SK-N-SH (cell line): ENCODE measurements at regions not wholly inside any gene's neighbourhood (a gene's known extent, or its start where the extent isn't known, plus 50 kb on each side); places are given as distances from the start of the nearest gene placed in this dataset.

Experiments used
- CTCF ChIA-PET: fragments of 300-600, 350-600 bp; formaldehyde crosslinking; extraction: SDS; loops from one replicate; lab custom pipeline; 2021; lab: Yijun Ruan, JAX
- POLR2A ChIA-PET: fragments of 350-600 bp; sonication (Branson Sonifier 250); formaldehyde crosslinking; extraction: SDS; loops from one replicate; lab custom pipeline; 2020; ENCODE audit warnings: antibody characterized with exemption, inconsistent platforms; lab: Yijun Ruan, JAX
- DNase-seq: peaks from one replicate; pipeline ENCODE4 v3.0.0; 2012
- H2AFZ ChIP-seq: fragments of 200-600 bp; sonication (generic); 2 replicates; pipeline ENCODE4 v1.8.1; 2016; ENCODE audit warnings: antibody characterized with exemption, mild to moderate bottlenecking, low read depth
- H3F3A ChIP-seq: fragments of 200-600 bp; sonication (generic); replicated peaks from 2 replicates; pipeline ENCODE3; 2016; ENCODE audit warnings: antibody characterized with exemption, mild to moderate bottlenecking; ENCODE audit not compliant: insufficient read depth
- H3K27ac ChIP-seq, 2 experiments: fragments of 200-500 bp in 1 of 2; fragments of 200-600 bp in 1 of 2; sonication (Bioruptor generic) in 1 of 2; sonication (generic), shearing (Covaris generic) in 1 of 2; 2 replicates each; pipeline versions ENCODE4 v1.5.1 to v1.6.1; 2014 to 2016; ENCODE audit warnings: low read depth in 2 of 2, inconsistent platforms in 1 of 2, low read length in 1 of 2, mild to moderate bottlenecking in 1 of 2, mixed read lengths in 1 of 2
- H3K27me3 ChIP-seq: fragments of 200-600 bp; sonication (generic), shearing (Covaris generic); 2 replicates; pipeline ENCODE4 v1.6.1; 2016; ENCODE audit warnings: mixed run types; ENCODE audit not compliant: insufficient read depth
- H3K36me3 ChIP-seq, 2 experiments: fragments of 200-500 bp in 1 of 2; fragments of 200-600 bp in 1 of 2; sonication (Bioruptor generic) in 1 of 2; sonication (generic) in 1 of 2; replicated peaks in 1 of 2; 2 replicates each; pipeline versions ENCODE3 to v1.5.1; 2014 to 2016; ENCODE audit warnings: low read length in 1 of 2, mild to moderate bottlenecking in 1 of 2; ENCODE audit not compliant: insufficient read depth in 2 of 2, control insufficient read depth in 1 of 2
- H3K4me1 ChIP-seq, 2 experiments: fragments of 200-500 bp in 1 of 2; fragments of 200-600 bp in 1 of 2; sonication (Bioruptor generic) in 1 of 2; sonication (generic), shearing (Covaris generic) in 1 of 2; 2 replicates each; pipeline versions ENCODE4 v1.5.1 to v1.6.1; 2014 to 2016; ENCODE audit warnings: low read depth in 1 of 2, low read length in 1 of 2, mixed run types in 1 of 2; ENCODE audit not compliant: insufficient read depth in 2 of 2, control insufficient read depth in 1 of 2
- H3K4me2 ChIP-seq: fragments of 200-600 bp; sonication (generic), shearing (Covaris generic); 2 replicates; pipeline ENCODE4 v1.6.1; 2017; ENCODE audit warnings: mixed run types
- H3K4me3 ChIP-seq, 2 experiments: fragments of 200-500 bp in 1 of 2; fragments of 200-600 bp in 1 of 2; sonication (Bioruptor generic) in 1 of 2; sonication (generic), shearing (Covaris generic) in 1 of 2; 2 replicates each; pipeline versions ENCODE4 v1.5.1 to v1.8.1; 2014 to 2016; ENCODE audit warnings: low read depth in 2 of 2, inconsistent platforms in 1 of 2, low read length in 1 of 2, mild to moderate bottlenecking in 1 of 2, mixed read lengths in 1 of 2, moderate library complexity in 1 of 2
- H3K79me2 ChIP-seq: fragments of 200-600 bp; sonication (generic); 2 replicates; pipeline ENCODE4 v1.8.1; 2017; ENCODE audit warnings: mild to moderate bottlenecking; ENCODE audit not compliant: insufficient read depth
- H3K9ac ChIP-seq: fragments of 200-600 bp; sonication (generic); 2 replicates; pipeline ENCODE4 v1.6.1; 2017; ENCODE audit warnings: mixed run types
- H3K9me2 ChIP-seq: fragments of 200-600 bp; sonication (generic); 2 replicates; pipeline ENCODE4 v1.6.1; 2017; ENCODE audit warnings: mixed run types
- H3K9me3 ChIP-seq: fragments of 200-600 bp; sonication (generic); 2 replicates; pipeline ENCODE4 v1.6.1; 2017; ENCODE audit warnings: mixed run types, mild to moderate bottlenecking, moderate library complexity
- H4K20me1 ChIP-seq: fragments of 200-600 bp; sonication (generic); 2 replicates; pipeline ENCODE4 v1.6.1; 2017; ENCODE audit warnings: mild to moderate bottlenecking, mixed run types; ENCODE audit not compliant: insufficient read depth
- ELF1 ChIP-seq: IDR thresholded peaks from 2 replicates; pipeline ENCODE4 v1.4.0; 2012
- EP300 ChIP-seq, 2 experiments: IDR thresholded peaks; 2 replicates each; pipeline versions ENCODE4 v1.4.0 to v1.6.1; 2012; ENCODE audit warnings: borderline replicate concordance in 1 of 2, low read depth in 1 of 2, low read length in 1 of 2
- FOXJ3 ChIP-seq: sonication (generic); formaldehyde crosslinking; IDR thresholded peaks from 2 replicates; pipeline ENCODE4 v1.5.1; 2020; ENCODE audit warnings: mild to moderate bottlenecking, missing genetic modification reagents
- FOXM1 ChIP-seq: IDR thresholded peaks from 2 replicates; pipeline ENCODE4 v1.4.0; 2012; ENCODE audit warnings: low read depth, mild to moderate bottlenecking
- GABPA ChIP-seq: IDR thresholded peaks from 2 replicates; pipeline ENCODE4 v1.4.0; 2012; ENCODE audit warnings: low read depth, mild to moderate bottlenecking
- GATA2 ChIP-seq: sonication (generic); formaldehyde crosslinking; IDR thresholded peaks from 2 replicates; pipeline ENCODE4 v1.5.0; 2020; ENCODE audit warnings: mild to moderate bottlenecking, missing genetic modification reagents
- NFIC ChIP-seq: IDR thresholded peaks from 2 replicates; pipeline ENCODE4 v1.4.0; 2012; ENCODE audit warnings: borderline replicate concordance
- SIN3A ChIP-seq: IDR thresholded peaks from 2 replicates; pipeline ENCODE4 v1.6.1; 2012; ENCODE audit warnings: low read depth, mild to moderate bottlenecking, low read length, moderate library complexity, borderline replicate concordance
- TEAD4 ChIP-seq: IDR thresholded peaks from 2 replicates; pipeline ENCODE4 v1.4.0; 2012; ENCODE audit warnings: mild to moderate bottlenecking, borderline replicate concordance; ENCODE audit not compliant: insufficient read depth
- USF1 ChIP-seq: IDR thresholded peaks from 2 replicates; pipeline ENCODE4 v1.4.0; 2012; ENCODE audit warnings: low read depth, borderline replicate concordance
- WGBS: methylation state at CpG from one replicate; pipeline ENCODE4 v1.1.6; 2017; ENCODE audit warnings: low lambda C conversion rate; 5-methylcytosine and 5-hydroxymethylcytosine counted together
- TF ChIP-seq, protein P1 (sequence below): fragments of 150-350 bp; IDR thresholded peaks from 2 replicates; pipeline ENCODE4 v1.6.1; 2016; ENCODE audit warnings: mild to moderate bottlenecking, low read depth, low read length

DNA sequence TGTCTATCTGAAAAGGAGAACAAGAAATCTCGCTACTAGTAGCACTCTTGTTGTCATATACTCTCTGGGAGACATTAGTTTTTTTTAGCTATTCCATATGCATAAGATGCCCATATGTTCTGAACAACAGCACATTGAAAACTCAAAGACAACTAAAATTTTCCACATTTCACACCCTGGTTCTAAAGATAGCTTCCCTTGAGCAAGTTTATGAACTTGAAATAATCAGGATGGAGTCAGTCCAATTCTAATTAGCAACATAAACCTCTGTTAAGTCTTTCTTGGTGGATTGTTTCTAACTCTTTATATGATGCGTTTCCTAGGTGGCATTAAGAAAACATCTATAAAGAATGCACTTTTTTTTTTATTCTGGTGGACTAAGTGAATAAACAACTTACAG is 1095.3 kb downstream of the GRM8 start:
- Histone ChIP-seq H3K36me3 (no peaks in the 10 kb centered on the region), H3F3A (no peaks in the 10 kb centered on the region), H4K20me1 (no peaks in the 10 kb centered on the region), H3K4me2 (no peak overlapping the region), H3K27me3 (no peaks in the 10 kb centered on the region), H3K9me3 (no peaks in the 10 kb centered on the region; the same call in 1 of the 2 replicates), H3K4me1 (no peaks in the 10 kb centered on the region), H3K9me2 (0 out of 2 replicates have a peak, but pooled peaks cover 5% of the 10 kb centered on the region), H2AFZ (no peak overlapping the region), H3K4me3 (no peak overlapping the region), H3K79me2 (no peaks in the 10 kb centered on the region), H3K9ac (no peak overlapping the region), H3K27ac (no peak overlapping the region)
- ChIA-PET CTCF (no interaction called here), POLR2A (no interaction called here)
- 13% methylated on average over 2 of the region's 2 CpGs for WGBS
- no peak for TF ChIP-seq EP300 (IDR thresholded peaks at IDR 0.05; ENCODE audit: borderline replicate concordance in 1 of 2, low read depth in 1 of 2, low read length in 1 of 2)
- TF ChIP-seq NFIC = no peak
- TF ChIP-seq, protein P1, sequence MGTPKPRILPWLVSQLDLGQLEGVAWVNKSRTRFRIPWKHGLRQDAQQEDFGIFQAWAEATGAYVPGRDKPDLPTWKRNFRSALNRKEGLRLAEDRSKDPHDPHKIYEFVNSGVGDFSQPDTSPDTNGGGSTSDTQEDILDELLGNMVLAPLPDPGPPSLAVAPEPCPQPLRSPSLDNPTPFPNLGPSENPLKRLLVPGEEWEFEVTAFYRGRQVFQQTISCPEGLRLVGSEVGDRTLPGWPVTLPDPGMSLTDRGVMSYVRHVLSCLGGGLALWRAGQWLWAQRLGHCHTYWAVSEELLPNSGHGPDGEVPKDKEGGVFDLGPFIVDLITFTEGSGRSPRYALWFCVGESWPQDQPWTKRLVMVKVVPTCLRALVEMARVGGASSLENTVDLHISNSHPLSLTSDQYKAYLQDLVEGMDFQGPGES = no peak
- no peak for TF ChIP-seq FOXM1
- no peak for TF ChIP-seq ELF1
- no peak for TF ChIP-seq USF1
- no peak for TF ChIP-seq SIN3A
- no peak for DNase-seq

DNA sequence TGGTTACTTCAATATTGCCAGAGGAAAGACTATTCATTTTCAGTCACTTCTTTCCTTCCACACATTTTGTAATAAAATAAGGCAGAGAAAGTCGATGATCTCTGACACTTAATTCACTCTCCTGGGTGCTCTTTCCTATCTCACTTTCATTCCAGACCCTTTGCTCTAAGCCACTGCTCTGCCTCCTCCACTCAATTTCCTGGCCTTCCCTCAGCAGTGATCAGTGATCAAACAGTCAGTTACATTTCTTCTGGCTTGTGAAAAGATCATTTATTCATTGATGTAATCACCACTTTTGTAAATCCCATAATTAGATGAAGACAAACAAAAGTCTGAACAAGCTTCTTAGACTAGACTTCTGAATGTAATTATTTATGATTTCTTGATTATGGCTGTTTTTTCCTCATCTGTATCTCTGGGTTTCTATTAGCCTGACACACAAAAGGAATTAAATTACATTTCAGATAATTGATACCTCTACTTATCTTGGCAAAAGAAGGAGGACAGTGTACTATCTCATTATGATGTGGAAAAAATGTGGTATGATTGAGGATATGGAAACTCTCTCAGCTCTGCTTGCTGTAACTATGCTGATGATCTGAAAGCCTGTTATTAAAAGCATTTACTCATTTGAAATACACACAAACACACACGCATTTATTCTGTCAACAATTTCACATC is 1102.3 kb downstream of the GRM8 start:
- TF ChIP-seq TEAD4 (no peak), GABPA (no peak), FOXJ3 (peak; percentile 24; the same call in 1 of the 2 replicates), GATA2 (CRISPR knock-in tag) (peak; percentile 61; the same call in 1 of the 2 replicates)
- no peaks in the 10 kb centered on the region for H3K9me3 ChIP-seq

More for the DNA sequence above, 1102.3 kb downstream of the GRM8 start:
- Histone ChIP-seq H3K9ac (no peak overlapping the region), H3K27ac (peak overlapping the region in 1 of 2 experiments; percentile 12; a peak in 1 of 4 replicates), H3K4me3 (no peak overlapping the region), H2AFZ (no peak overlapping the region), H3K9me2 (no peaks in the 10 kb centered on the region), H3K27me3 (no peaks in the 10 kb centered on the region), H3K36me3 (no peaks in the 10 kb centered on the region), H3K79me2 (no peaks in the 10 kb centered on the region), H3F3A (no peaks in the 10 kb centered on the region), H4K20me1 (no peaks in the 10 kb centered on the region), H3K4me2 (no peak overlapping the region), H3K4me1 (peaks cover 0 to 9% of the 10 kb centered on the region in 2 experiments; a peak in 2 of 4 replicates)
- DNase-seq = peak; percentile 21
- WGBS = 15% methylated on average over 2 of the region's 2 CpGs
- ChIA-PET POLR2A (no interaction called here), CTCF (no interaction called here)
